Iris pigment epithelial cell (primary cell): ENCODE measurements at regions not wholly inside any gene's neighbourhood (a gene's known extent, or its start where the extent isn't known, plus 50 kb on each side); places are given as distances from the start of the nearest gene placed in this dataset.

Experiments used
- DNase-seq: peaks from one replicate; pipeline ENCODE4 v3.0.0-alpha.2; 2011; ENCODE audit warnings: low read depth

DNA sequence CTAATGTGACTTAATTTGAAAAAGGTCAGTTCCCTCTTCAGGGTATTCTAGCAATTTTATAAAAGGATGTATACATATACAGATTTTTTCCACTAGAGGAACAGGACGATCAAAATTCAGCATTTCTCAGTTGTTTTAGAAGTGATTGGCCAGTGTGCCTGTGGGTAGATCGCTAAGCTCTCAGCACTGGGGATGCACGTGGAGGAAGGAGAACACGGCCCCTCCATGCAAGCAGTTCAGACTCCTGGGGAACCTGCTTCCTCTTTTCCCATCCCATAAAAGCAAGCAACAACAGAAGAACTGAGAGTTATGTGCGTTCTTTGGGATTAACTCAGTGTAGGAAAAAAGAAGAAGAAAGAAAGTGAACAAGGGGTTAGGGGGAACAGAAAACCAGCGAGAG, 328.8 kb downstream of the FOXO1 start:
- no peak for DNase-seq

DNA sequence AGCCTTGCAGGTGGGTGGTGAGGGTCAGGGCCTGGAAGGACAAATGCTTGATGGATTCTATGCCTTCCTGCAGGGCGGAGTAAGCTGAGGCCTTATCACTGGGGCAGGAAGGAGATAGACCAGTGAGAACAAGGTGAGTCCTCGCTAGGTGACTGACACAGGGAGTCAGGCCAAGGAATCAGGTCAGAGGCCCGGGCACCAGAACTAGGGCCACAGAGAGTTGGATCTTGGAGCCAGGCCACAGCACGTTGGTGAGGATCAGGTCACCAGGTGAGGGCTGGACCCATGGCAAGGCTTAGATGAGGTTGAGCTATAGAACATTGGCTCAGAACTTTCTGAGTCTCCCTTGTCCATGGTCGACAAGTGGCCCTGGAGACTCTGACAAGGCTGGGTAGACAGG, 328.2 kb downstream of the FOXO1 start:
- no peak for DNase-seq

DNA sequence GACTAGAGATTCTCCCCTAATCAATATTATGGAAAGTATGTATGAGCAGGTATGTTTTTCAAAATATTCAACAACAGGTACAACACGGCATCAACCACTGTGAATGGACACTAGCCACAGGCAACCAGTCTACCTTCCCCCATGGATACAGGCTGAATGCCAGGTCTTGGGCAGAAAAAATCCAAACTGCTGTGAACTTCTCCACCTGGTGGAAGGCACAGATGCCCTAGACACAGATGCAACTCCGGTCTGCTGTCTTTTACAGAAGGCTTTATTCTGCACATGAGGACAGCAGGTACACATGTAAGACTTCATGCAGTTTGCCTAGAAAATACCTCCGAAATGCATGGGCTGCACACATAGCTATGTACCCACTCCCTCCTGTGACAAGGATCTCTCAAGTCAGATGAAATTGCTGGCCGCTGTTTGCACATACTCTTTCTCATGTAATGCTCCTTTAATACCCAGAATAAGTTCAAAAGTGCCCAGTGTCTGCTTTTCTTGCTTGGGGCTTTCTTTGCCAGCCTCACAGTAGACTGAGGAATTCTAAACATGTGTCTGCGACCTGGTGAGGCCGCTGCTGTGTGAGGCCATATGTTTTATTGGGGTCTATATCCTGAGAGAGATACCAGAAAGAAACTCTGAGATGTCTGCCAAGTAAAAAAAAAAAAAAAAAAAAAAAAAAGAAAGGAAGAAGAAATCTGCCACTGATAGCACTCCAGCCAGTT, 325.9 kb downstream of the FOXO1 start:
- peak; percentile 27 for DNase-seq

DNA sequence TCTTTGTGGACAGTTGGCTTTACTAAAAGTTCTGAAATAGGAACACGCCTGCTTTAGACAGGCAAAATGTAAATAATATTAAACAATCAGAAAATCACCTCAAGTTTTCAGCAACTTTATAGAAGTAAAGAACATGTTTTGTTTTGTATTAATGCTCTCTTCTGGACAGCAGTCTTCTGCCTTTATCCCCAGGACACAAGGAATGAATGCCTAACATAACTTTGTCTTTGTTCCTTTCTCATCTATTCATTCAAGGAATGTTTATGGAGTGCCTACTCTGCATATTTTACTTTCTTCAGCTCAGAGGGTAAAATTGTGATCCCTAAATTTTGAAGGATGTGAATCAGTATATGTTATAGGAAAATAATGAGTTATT, 325.4 kb downstream of the FOXO1 start:
- peak; percentile 26 for DNase-seq

DNA sequence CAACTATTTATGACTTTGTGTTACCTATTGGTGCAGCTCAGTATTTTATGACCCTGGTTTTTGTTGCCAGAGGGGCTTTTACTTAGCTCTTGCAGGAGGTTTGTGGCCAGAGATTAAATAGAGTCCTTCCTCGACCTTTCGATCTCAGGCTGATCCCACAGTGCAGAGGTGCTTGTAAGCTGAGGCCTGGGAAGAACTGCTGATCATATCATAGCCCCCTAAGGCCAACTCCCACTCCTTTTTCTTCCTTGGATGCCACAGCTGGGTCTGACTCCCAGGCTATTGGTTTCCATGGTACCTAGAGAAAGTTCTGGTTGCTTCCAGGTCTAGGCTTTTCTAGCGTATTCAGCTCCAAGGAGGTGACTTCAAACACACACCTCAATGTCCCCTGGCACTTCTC, 324.9 kb downstream of the FOXO1 start:
- no peak for DNase-seq

DNA sequence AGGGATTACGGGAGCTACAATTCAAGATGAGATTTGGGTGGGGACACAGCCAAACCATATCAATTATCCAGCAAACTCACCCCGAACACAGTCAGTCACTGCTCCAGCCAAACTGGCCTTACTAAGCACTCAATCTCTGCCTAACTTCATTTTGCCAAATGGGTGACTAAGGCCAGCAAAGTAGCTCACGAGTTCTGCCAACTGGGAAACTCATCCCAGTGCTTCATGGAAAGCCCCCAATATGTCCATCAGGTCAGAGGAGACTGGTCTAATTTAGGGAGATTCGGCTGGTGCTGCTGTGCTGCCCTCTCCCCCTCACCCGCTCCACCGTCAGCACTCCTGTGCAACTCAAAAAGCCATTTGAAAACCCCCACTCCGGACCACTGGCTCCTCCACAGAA, 324.0 kb downstream of the FOXO1 start:
- DNase-seq, result no peak

DNA sequence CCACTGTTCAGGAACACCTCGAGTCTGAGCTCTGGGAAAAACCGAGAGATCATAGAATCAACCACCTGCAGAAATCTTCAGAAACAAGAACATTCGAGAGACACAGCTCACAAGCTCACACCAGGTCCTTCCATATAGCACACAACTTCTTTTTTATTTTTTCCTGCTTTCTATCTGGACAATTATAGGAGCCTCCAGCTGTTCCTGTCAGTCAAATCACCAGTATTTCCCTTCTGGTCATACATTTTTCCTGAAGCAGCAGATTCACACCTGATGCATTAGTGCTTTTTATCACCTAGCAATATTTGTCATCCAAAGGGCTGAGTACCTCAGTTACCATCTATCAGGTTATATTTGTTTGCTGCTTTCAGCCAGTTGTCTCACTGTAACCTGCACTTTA, 323.5 kb downstream of the FOXO1 start:
- DNase-seq, result no peak

DNA sequence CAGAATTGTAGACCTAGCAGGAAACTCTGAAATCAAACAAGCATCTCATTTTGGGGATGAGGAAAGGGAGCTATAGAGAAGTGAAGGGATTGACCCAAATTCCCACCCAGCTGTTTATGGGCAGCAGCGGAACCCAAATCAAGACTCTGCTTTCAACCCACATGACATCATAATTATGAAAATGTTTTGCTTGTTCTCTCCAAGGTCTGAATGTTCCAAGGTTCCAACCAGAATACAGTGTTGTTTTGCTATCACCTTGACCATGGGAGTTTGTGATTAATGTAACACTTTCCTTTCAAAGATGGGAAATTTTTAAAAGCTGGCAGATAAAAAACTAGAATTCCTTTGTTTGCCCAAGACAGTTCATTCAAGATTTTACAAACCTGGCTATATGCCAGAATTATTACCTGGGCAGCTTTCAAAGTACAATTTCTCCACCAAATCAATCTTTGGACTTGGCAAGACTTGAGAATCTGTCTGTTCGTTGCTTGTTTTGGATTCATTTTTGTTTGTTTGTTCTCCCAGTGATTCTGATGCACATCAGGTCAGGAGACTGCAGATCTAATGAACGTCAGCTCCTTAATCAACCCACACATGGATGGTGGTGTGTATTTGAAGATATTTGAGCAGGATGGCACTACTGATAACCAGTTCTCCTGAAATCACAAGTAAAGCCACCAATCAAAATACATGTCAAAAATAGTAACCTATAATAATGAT, 322.7 kb downstream of the FOXO1 start:
- DNase-seq, result no peak

DNA sequence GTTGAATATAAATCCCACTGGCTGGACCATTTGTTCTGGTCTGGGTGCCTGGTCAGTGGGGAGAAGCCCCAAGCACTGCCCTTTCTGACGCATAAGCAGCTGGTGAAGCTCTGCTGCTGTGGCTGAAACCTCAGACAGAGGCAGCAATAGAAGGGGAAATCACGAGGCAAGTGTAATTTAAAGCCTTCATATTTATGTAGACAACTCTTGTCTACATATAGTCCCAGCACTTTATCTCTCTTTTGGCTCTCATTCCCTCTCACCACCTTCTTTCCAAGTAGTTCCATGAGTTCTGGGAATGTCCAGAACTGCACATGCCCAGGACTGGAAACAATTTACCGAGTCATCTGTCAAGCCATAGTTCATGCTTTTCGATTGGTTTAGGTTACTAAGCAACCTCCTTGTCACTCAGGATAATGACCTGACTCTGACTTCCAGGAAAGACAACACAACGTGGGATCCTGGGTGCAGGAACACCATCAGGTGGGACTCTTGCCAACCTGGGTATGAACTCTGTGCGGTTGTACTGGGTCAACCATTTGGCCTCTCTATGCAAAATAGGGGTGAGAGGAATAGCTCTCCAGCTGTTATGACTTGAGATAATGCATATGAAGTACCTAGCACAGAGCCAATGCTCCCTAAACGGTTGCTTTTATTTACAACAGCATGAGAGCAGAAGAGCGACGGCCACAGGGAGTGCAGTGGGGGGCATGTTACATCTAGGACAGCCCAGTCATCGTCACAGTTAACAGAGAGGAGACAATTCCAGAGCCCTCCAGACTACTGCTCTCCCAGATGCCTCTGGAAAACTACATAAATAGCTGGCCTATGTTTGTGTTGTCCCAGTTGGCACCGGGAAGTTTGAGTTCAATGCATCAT, 321.9 kb downstream of the FOXO1 start:
- peak; percentile 15 for DNase-seq

DNA sequence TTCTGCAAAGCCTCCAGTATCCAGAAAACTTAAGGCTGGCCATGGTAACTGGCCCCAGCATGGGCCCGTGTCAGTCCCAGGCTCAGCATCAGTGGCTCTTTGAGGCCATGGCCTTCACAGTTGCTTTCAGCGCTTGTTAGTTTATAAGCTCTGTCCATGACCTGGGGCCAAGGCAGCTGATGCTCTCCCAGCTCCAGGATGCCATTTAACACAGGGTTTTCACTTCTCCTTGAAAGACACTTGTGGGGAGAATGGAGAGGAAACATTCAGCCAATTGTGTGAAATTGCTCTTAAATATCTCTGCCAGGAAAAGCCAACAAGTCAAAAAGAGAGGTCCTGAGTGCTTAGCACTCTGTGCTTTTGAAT, 321.3 kb downstream of the FOXO1 start:
- no peak for DNase-seq

DNA sequence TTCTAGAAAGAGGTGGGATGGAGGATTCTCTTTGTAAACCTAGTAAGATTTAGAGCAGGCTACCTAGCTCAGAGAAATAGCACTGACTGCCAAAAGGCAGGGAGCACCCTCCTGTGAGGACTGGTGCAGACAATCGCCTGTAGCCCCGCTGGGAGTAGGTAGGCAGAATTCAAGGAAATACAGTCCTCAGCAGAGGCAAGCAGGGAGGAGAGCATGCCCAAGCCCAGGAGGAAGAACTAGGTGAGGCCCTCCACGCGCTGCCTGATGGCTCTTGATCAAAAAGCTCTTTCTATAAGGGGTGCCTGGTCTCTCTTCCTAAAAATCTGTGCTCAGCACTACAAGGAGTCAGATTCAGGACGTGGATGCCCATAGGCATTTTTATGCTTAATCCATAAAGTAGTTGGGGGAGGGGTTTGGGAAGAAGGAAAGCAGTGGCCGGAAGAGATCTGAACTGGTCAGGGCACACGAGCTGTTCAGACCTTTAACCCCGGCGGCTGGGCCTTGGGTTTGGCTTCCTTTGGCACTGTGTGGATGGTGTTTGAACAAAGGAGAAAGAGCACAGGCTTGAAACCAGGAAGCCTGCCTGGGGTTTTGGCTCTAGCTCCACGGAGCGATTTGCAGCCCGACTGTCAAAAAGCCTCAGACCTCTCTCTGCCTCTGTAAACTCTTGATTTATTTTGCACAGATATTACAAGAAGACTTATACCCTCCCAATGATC, 320.6 kb downstream of the FOXO1 start:
- DNase-seq, result no peak

DNA sequence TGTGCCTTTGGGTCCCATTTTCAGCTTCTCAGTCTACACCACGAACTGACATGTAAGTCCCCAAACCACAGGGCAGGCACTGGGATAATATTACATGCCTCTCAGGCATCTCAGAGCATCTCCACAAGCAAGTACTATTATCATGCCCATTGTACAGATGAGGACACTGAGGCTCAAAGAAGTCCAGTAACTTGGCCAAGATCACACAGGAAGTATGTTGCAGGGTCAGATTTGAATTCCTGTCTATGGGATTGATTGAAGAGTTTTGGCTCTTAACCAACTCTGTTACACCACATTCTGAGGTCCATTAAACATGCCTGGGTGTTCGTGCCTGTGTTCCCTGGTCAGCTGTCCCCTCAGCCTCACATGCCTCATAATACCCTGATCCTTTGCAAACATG, 319.8 kb downstream of the FOXO1 start:
- no peak for DNase-seq

DNA sequence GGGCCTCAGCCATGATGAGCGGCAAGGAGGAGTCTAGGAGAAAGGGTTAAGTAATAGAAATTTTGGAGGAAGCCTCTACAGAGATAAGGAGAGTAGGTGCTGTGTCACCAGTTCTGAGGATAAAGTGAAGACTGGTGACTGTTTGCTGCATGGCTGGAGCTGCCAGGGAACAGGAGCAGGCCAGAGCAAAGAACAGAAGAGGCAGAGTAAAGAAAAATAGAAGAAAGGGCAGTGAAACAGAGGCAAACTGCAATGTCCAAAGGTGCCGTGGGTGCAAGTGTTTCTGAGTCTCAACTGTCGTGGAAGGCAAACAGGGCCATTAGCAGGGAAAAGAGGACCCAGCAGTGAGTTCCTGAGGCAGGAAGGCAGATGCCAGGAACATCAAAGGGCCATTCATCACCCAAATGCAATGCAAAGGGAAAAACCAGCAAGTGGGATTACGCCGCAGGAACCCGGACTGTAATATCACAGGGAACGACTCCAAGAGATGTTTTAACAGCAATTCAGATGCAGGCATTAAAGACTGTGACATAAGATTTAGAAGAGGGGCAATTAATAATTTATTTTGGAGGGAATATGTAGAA, 318.3 kb downstream of the FOXO1 start:
- DNase-seq, result no peak

DNA sequence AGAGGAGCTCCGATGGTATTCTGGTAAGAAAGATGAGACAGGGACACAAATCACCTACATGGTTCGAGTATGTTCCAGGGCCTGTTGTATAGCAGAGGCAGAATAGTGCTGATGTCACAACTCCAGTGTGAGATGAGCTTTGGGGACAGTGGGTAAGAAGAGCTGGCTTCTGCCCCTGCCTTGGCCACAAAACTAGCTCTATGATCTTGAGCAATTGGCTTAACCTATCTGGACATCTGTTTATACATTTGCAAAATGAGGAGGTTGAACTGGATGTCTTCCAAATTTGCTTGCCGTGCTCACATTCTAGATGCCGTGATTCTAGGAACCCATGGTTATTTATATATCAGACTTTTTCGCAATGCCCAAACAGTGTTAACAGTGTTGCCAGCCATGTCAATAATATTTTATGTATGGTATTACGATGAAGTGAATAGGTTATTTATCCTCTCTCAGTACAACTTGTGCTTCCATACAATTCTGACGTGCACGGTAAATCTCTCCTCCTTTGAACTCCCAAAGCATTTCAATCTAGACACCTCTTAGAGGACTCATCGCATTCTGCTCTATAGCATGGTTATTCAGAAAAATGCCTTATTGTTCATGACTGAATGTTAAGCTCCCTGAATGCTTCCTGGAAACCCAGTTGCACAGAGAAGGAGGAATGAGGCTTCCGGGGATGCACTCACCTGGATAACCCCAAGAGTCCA, 316.0 kb downstream of the FOXO1 start:
- DNase-seq, result peak; percentile 82

DNA sequence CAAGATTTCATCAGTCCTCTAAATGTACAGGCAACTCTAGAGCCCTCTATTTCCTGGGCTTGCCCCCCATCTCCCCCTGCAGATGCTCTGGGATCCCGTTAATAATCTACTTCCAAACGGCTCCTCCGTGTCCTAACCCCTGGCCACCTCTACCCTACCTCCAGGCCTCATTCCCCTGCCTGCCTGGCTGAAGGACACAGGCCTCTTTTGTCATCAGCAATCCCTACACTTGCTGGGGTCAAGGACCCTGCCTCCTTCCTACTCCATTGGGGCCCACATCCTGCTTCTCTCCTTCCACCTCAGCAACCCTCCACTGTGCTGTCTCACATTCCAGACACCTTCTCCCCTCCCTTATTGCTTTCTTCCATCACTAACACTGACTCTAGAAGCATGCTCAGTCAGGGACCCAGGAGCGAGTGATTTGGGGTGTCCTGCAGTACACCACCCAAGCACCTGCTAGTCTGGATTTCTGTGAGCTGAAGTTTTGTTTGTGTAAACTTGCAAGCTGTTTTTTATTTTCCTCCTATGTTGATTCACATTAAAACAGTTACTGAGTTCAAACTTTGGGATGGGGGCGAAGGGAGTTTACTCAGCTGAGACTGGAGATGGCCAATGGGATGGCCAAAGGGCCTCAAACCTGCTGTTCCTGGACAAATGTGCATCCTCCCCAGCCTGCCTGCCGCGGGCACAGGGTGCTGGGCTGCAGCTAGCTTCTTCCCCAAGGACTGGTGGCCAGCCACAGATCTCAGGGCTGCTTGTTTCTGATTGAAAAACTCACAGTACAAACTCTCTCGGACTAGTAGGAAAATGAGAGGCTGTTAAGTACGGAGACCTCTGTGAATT, 314.7 kb downstream of the FOXO1 start:
- no peak for DNase-seq

DNA sequence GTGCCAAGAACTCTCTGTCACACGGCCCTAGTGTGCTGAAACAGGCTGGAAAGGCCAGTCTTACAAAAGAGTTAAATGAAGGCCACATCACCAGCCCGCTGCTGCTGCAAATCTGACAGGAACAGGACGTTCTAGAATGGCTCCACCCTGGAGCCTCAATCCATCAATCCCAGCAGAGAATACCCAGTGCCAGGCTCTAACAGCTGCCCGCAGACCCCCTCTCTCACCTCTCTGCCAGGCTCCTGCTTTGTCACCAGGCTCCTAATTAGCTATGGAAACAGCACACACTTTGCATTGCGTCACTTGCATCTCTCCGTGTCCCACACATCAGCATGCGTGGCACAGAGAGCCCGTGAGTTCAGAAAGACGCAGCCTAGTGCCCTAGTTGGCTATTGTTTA, 314.1 kb downstream of the FOXO1 start:
- DNase-seq, result peak; percentile 31

DNA sequence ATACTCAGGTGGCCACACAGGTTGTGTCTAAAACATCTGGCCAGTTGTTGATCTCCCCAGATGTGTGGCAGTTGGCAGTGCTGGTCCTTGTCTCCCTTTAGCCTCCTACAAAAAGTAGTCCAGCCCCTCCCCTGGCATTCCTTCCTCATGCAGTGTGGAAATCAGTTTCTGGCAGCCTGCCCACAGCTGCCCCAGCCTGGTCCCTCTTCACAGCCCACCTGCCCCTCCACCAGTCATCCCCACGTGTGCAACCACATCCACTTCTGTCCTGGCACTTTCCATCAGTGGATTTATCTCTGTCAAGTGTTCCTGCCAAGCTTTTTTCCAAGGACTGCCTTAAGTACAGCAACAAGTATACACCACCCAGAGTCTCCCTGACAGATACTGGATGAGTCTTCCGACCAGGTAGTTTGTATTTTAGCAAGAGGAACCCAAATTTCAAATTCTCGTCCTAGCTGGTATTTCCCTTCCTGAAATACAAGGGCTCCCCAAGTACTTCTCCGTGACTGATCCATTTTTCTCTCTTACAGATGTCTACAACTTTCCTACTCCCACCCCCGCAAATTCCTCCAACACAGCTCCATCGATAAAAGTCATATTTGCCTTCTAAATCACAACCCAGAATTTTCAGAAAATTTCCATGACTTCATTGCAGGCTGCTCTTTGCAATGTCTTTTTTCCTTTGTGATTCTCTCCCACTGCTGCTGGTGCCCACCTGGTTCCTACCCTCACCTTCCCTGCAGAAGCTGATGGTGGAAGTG, 313.5 kb downstream of the FOXO1 start:
- peak; percentile 14 for DNase-seq

DNA sequence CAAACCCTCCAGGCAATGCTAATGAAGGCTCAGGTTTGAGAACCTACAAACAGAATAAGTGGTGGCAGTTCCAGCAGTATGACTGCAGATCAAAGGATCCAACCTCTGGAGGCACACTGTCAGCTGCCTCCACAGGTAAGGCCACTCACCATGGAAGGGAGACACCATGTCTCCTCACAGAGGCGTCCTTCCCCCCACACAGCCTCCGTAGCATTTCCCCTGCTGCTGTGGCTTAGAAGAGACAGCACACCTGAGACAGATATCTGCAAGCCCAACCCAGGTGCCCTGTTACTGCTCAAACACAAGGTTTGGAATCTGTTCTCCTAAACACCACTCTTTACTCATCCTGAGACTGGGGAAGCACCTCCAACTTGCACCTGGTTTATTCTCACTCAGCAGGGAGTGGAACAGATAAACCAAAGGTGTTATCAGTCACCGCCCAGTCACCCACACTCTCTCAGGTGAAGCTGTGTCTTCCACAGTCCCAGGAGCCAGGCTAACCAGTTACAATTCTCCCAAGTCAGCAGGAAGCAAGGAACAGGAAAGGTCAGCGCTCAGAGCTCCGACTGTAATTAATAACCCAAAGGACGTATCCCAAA, 311.2 kb downstream of the FOXO1 start:
- no peak for DNase-seq

DNA sequence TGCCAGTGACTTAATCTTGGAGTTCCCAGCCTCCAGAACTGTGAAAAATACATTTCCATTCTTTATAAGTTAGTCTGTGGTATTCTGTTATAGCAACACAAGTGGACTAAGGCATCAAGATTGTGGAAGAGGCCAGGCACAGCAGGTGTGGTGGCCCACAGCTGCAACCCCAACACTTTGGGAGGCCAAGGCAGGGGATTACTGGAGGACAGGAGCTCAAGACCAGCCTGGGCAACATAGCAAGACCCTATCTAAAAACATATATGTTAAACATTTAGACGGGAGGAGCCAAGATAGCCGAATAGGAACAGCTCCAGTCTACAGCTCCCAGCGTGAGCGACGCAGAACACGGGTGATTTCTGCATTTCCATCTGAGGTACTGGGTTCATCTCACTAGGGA, 310.4 kb downstream of the FOXO1 start:
- DNase-seq, result no peak
